ENCODE measurements at regions not wholly inside any gene's neighbourhood (a gene's known extent, or its start where the extent isn't known, plus 50 kb on each side); places are given as distances from the start of the nearest gene placed in this dataset.
A peak's percentile ranks its signal among the peaks of the same experiment; 100 is the strongest.
"Not testable (repeated sequence)": the region's sequence is repeated elsewhere in the genome, so short reads cannot be mapped to it uniquely, and the experiment has no call there.

GRCh38 chr3:27561576-27561975, 77.4 kb upstream of the SLC4A7 start:
- FAIRE-seq (no peak), DNase-seq (ENCODE audit: low spot score in 2 of 2) (no peak)

- FAIRE-seq = no peak
- no peak for DNase-seq (ENCODE audit: low spot score in 2 of 2)
These were observed 76.4 kb upstream of the SLC4A7 start for GRCh38 chr3:27560484-27561056.

- FAIRE-seq (no peak), DNase-seq (ENCODE audit: low spot score in 2 of 2) (no peak)
These were observed 75.7 kb upstream of the SLC4A7 start for GRCh38 chr3:27559835-27560234.

GRCh38 chr3:27559381-27559780, 75.2 kb upstream of the SLC4A7 start:
- FAIRE-seq (no peak), DNase-seq (ENCODE audit: low spot score in 2 of 2) (no peak)

GRCh38 chr3:27557411-27557810, 73.2 kb upstream of the SLC4A7 start:
- DNase-seq (ENCODE audit: low spot score in 2 of 2) = no peak
- FAIRE-seq = no peak

- no peak for DNase-seq (ENCODE audit: low spot score in 2 of 2)
- FAIRE-seq = no peak
These were observed 72.7 kb upstream of the SLC4A7 start for GRCh38 chr3:27556887-27557286.

GRCh38 chr3:27554706-27555105, 70.5 kb upstream of the SLC4A7 start:
- DNase-seq (ENCODE audit: low spot score in 2 of 2) (no peak), FAIRE-seq (no peak)

- DNase-seq (ENCODE audit: low spot score in 2 of 2) (no peak), FAIRE-seq (no peak)
These were observed 69.8 kb upstream of the SLC4A7 start for GRCh38 chr3:27553886-27554540.

- DNase-seq (ENCODE audit: low spot score in 2 of 2); FAIRE-seq: not testable (repeated sequence)
These were observed 68.5 kb upstream of the SLC4A7 start for GRCh38 chr3:27552708-27553107.

GRCh38 chr3:27551413-27551812, 67.2 kb upstream of the SLC4A7 start:
- not testable (repeated sequence) for DNase-seq (ENCODE audit: low spot score in 2 of 2); FAIRE-seq

GRCh38 chr3:27545061-27545460, 60.9 kb upstream of the SLC4A7 start:
- FAIRE-seq = no peak
- no peak for DNase-seq (ENCODE audit: low spot score in 2 of 2)

- FAIRE-seq (no peak), DNase-seq (ENCODE audit: low spot score in 2 of 2) (no peak)
These were observed 60.2 kb upstream of the SLC4A7 start for GRCh38 chr3:27544372-27544865.

GRCh38 chr3:27542476-27542875, 58.3 kb upstream of the SLC4A7 start:
- no peak for FAIRE-seq

GRCh38 chr3:27540231-27540630, 56.0 kb upstream of the SLC4A7 start:
- FAIRE-seq = no peak

More at GRCh38 chr3:27542476-27542875, 58.3 kb upstream of the SLC4A7 start:
- no peak for DNase-seq (ENCODE audit: low spot score in 2 of 2)

GRCh38 chr3:27536491-27536890, 52.3 kb upstream of the SLC4A7 start:
- FAIRE-seq = no peak
- no peak for DNase-seq (ENCODE audit: low spot score in 2 of 2)

More at GRCh38 chr3:27540231-27540630, 56.0 kb upstream of the SLC4A7 start:
- no peak for DNase-seq (ENCODE audit: low spot score in 2 of 2)

GRCh38 chr3:27535809-27536392, 51.7 kb upstream of the SLC4A7 start:
- DNase-seq (ENCODE audit: low spot score in 2 of 2) (no peak), FAIRE-seq (no peak)

GRCh38 chr3:27533718-27534573, 49.8 kb upstream of the SLC4A7 start:
- FAIRE-seq (no peak), DNase-seq (ENCODE audit: low spot score in 2 of 2) (peak in 1 of 2 donors; percentile 23)
